Ovary (tissue), 1 donor: ENCODE measurements at regions not wholly inside any gene's neighbourhood (a gene's known extent, or its start where the extent isn't known, plus 50 kb on each side); places are given as distances from the start of the nearest gene placed in this dataset.

ENCODE experiments used
- EP300 ChIP-seq: sonication (generic); formaldehyde crosslinking; IDR thresholded peaks from one replicate; pipeline ENCODE4 v1.6.1; 2017; ENCODE audit warnings: antibody characterized with exemption
- POLR2A ChIP-seq: fragments of 450-650 bp; IDR thresholded peaks from one replicate; pipeline ENCODE4 v1.6.1; 2017; ENCODE audit warnings: antibody characterized with exemption, mild to moderate bottlenecking, moderate library complexity

- TF ChIP-seq POLR2A (no peak), EP300 (no peak)
Measured at GRCh38 chr4:11118513-11118912, 310.2 kb downstream of the HS3ST1 start.
